HG03159 (cell line): ENCODE measurements at regions not wholly inside any gene's neighbourhood (a gene's known extent, or its start where the extent isn't known, plus 50 kb on each side); places are given as distances from the start of the nearest gene placed in this dataset.
"Not testable (repeated sequence)": the region's sequence is repeated elsewhere in the genome, so short reads cannot be mapped to it uniquely, and the experiment has no call there.

ENCODE experiments used
- ATAC-seq: cut with Tn5 transposase; IDR thresholded peaks from one replicate; pipeline ENCODE4 v1.9.1; 2021; ENCODE audit warnings: mild to moderate bottlenecking, moderate library complexity; ENCODE audit not compliant: unreplicated experiment

- no peak for ATAC-seq
These were observed 1625.5 kb upstream of the CELF4 start for GRCh38 chr18:39191058-39191457.

GRCh38 chr18:39190508-39190907 is 1624.9 kb upstream of the CELF4 start:
- ATAC-seq, result no peak

- no peak for ATAC-seq
These were observed 1622.7 kb upstream of the CELF4 start for GRCh38 chr18:39188278-39188677.

- ATAC-seq, result peak; percentile 54
These were observed 1620.4 kb upstream of the CELF4 start for GRCh38 chr18:39186008-39186407.

GRCh38 chr18:39184176-39184575 is 1618.6 kb upstream of the CELF4 start:
- ATAC-seq, result no peak

GRCh38 chr18:39178166-39178565 is 1612.6 kb upstream of the CELF4 start:
- no peak for ATAC-seq

GRCh38 chr18:39172695-39173421 is 1607.3 kb upstream of the CELF4 start:
- ATAC-seq, result no peak

GRCh38 chr18:39168723-39169122 is 1603.1 kb upstream of the CELF4 start:
- no peak for ATAC-seq

- no peak for ATAC-seq
These were observed 1602.4 kb upstream of the CELF4 start for GRCh38 chr18:39167990-39168389.

GRCh38 chr18:39166776-39167175 is 1601.2 kb upstream of the CELF4 start:
- no peak for ATAC-seq

- no peak for ATAC-seq
These were observed 1596.6 kb upstream of the CELF4 start for GRCh38 chr18:39162013-39162827.

- no peak for ATAC-seq
These were observed 1583.7 kb upstream of the CELF4 start for GRCh38 chr18:39149211-39149806.

- no peak for ATAC-seq
These were observed 1568.7 kb upstream of the CELF4 start for GRCh38 chr18:39134255-39134654.

- not testable (repeated sequence) for ATAC-seq
These were observed 1561.9 kb upstream of the CELF4 start for GRCh38 chr18:39127538-39127937.

- ATAC-seq, result no peak
These were observed 1548.2 kb upstream of the CELF4 start for GRCh38 chr18:39113790-39114189.

- no peak for ATAC-seq
These were observed 1539.5 kb upstream of the CELF4 start for GRCh38 chr18:39105104-39105503.

- no peak for ATAC-seq
These were observed 1507.4 kb upstream of the CELF4 start for GRCh38 chr18:39072970-39073369.

GRCh38 chr18:39062426-39062825 is 1496.8 kb upstream of the CELF4 start:
- ATAC-seq, result no peak

- ATAC-seq, result no peak
These were observed 1492.9 kb upstream of the CELF4 start for GRCh38 chr18:39058386-39059000.

GRCh38 chr18:39057423-39058064 is 1491.9 kb upstream of the CELF4 start:
- ATAC-seq, result no peak

- no peak for ATAC-seq
These were observed 1488.0 kb upstream of the CELF4 start for GRCh38 chr18:39053571-39053970.
